ENCODE measurements at regions not wholly inside any gene's neighbourhood (a gene's known extent, or its start where the extent isn't known, plus 50 kb on each side); places are given as distances from the start of the nearest gene placed in this dataset.

DNA sequence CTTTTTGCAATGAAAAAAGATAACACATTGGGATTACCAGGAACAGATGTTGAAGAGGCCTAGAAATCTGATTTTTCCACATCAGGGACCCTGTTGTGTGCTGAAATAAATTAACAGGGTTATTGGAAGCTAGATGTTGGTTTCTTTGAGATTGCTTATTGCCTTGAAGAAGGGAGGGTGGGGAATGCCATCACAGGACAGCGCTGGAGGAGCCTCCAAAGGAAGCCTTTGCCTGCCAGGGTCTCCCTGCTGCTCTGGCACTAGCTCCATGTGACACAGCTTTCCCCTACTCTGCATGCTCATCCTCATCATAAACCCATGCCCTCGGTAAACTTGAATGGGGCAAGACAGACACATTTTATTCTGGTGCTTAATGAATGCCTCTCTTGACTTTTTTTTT is 76.1 kb downstream of the MID1IP1 start:
- TF ChIP-seq, protein P1, sequence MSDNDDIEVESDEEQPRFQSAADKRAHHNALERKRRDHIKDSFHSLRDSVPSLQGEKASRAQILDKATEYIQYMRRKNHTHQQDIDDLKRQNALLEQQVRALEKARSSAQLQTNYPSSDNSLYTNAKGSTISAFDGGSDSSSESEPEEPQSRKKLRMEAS (IDR thresholded peaks at IDR 0.05), result no peak
- no peak for TF ChIP-seq TAF1 (IDR thresholded peaks at IDR 0.05; ENCODE audit: low read depth)

All from Ishikawa (cell line).